GM04504 (cell line): ENCODE measurements at regions not wholly inside any gene's neighbourhood (a gene's known extent, or its start where the extent isn't known, plus 50 kb on each side); places are given as distances from the start of the nearest gene placed in this dataset.
A peak's percentile ranks its signal among the peaks of the same experiment; 100 is the strongest.
"Not testable (repeated sequence)": the region's sequence is repeated elsewhere in the genome, so short reads cannot be mapped to it uniquely, and the experiment has no call there.

ENCODE experiments used
- DNase-seq: peaks from one replicate; pipeline ENCODE4 v3.0.0-alpha.2; 2012; ENCODE audit warnings: low read depth

- no peak for DNase-seq
These were observed 568.2 kb upstream of the LRATD1 start for GRCh38 chr2:14064346-14064745.

GRCh38 chr2:14072338-14072737 lies 560.2 kb upstream of the LRATD1 start:
- peak; percentile 4 for DNase-seq

- DNase-seq, result no peak
These were observed 557.8 kb upstream of the LRATD1 start for GRCh38 chr2:14074691-14075090.

- DNase-seq, result no peak
These were observed 552.9 kb upstream of the LRATD1 start for GRCh38 chr2:14079576-14079975.

GRCh38 chr2:14081521-14081920 lies 551.0 kb upstream of the LRATD1 start:
- no peak for DNase-seq

GRCh38 chr2:14082640-14083039 lies 549.9 kb upstream of the LRATD1 start:
- no peak for DNase-seq

GRCh38 chr2:14094592-14094991 lies 537.9 kb upstream of the LRATD1 start:
- no peak for DNase-seq

GRCh38 chr2:14099101-14099500 lies 533.4 kb upstream of the LRATD1 start:
- DNase-seq, result not testable (repeated sequence)

GRCh38 chr2:14114275-14114674 lies 518.2 kb upstream of the LRATD1 start:
- no peak for DNase-seq

- DNase-seq, result no peak
These were observed 512.1 kb upstream of the LRATD1 start for GRCh38 chr2:14120376-14120775.

- DNase-seq, result no peak
These were observed 508.9 kb upstream of the LRATD1 start for GRCh38 chr2:14123436-14124103.

GRCh38 chr2:14125624-14126293 lies 506.8 kb upstream of the LRATD1 start:
- no peak for DNase-seq

GRCh38 chr2:14126846-14127245 lies 505.7 kb upstream of the LRATD1 start:
- DNase-seq, result no peak

- no peak for DNase-seq
These were observed 504.8 kb upstream of the LRATD1 start for GRCh38 chr2:14127765-14128164.

- no peak for DNase-seq
These were observed 500.1 kb upstream of the LRATD1 start for GRCh38 chr2:14132386-14132785.

- no peak for DNase-seq
These were observed 497.7 kb upstream of the LRATD1 start for GRCh38 chr2:14134771-14135170.

- no peak for DNase-seq
These were observed 496.5 kb upstream of the LRATD1 start for GRCh38 chr2:14136030-14136429.

GRCh38 chr2:14137643-14138042 lies 494.9 kb upstream of the LRATD1 start:
- DNase-seq, result no peak

GRCh38 chr2:14140009-14140550 lies 492.4 kb upstream of the LRATD1 start:
- no peak for DNase-seq

- no peak for DNase-seq
These were observed 489.1 kb upstream of the LRATD1 start for GRCh38 chr2:14143435-14143834.

- no peak for DNase-seq
These were observed 484.3 kb upstream of the LRATD1 start for GRCh38 chr2:14148216-14148615.

GRCh38 chr2:14157816-14158215 lies 474.7 kb upstream of the LRATD1 start:
- no peak for DNase-seq

- DNase-seq, result no peak
These were observed 452.2 kb upstream of the LRATD1 start for GRCh38 chr2:14180333-14180732.
